ENCODE measurements at regions not wholly inside any gene's neighbourhood (a gene's known extent, or its start where the extent isn't known, plus 50 kb on each side); places are given as distances from the start of the nearest gene placed in this dataset.

GRCh38 chr7:12765431-12766100 is 78.1 kb downstream of the ARL4A start (continued):
- no peak for TF ChIP-seq REST (IDR thresholded peaks at IDR 0.05; ENCODE audit: unreplicated experiment)
- TF ChIP-seq CREB1 (CRISPR knock-in tag; IDR thresholded peaks at IDR 0.05; ENCODE audit: low read depth), result no peak
- no peak for TF ChIP-seq ZNF114 (CRISPR knock-in tag; IDR thresholded peaks at IDR 0.05)
- no peak for TF ChIP-seq ZNF331 (CRISPR knock-in tag; IDR thresholded peaks at IDR 0.05; ENCODE audit: low read depth)
- no peak for TF ChIP-seq POLR2AphosphoS5 (IDR thresholded peaks at IDR 0.05; ENCODE audit: low read depth)

GRCh38 chr7:12766416-12766815 is 79.0 kb downstream of the ARL4A start:
- H4K20me1 ChIP-seq (replicated peaks; ENCODE audit: insufficient read depth), result no peaks in the 10 kb centered on the region
- peaks cover 34% of the 10 kb centered on the region for H3K4me1 Mint-ChIP-seq
- H3K27ac Mint-ChIP-seq, result no peak overlapping the region
- peaks cover 3% of the 10 kb centered on the region; the same call in 1 of the 3 replicates for H3K9me3 Mint-ChIP-seq
- no peak overlapping the region for H3K4me3 ChIP-seq
- H3F3A ChIP-seq (replicated peaks; ENCODE audit: low read depth), result no peaks in the 10 kb centered on the region
- peaks cover 31% of the 10 kb centered on the region for H3K4me1 ChIP-seq (ENCODE audit: insufficient read depth)
- H3K79me2 ChIP-seq (replicated peaks; ENCODE audit: insufficient read depth), result no peaks in the 10 kb centered on the region
- H3K27me3 ChIP-seq (ENCODE audit: insufficient read depth), result no peaks in the 10 kb centered on the region
- no peak for DNase-seq (ENCODE audit: low spot score)
- H3K4me2 ChIP-seq, result no peak overlapping the region
- H3K36me3 Mint-ChIP-seq (ENCODE audit: low read depth), result peaks cover 7% of the 10 kb centered on the region; the same call in 2 of the 3 replicates
- H2AFZ ChIP-seq, result no peak overlapping the region
- no peaks in the 10 kb centered on the region for H3K36me3 ChIP-seq (ENCODE audit: insufficient read depth)
- H3K4me3 Mint-ChIP-seq, result no peak overlapping the region
- H3K9me2 ChIP-seq (ENCODE audit: insufficient read depth), result 0 out of 2 replicates have a peak, but pooled peaks cover 5% of the 10 kb centered on the region
- no peaks in the 10 kb centered on the region for H3K27me3 Mint-ChIP-seq (ENCODE audit: insufficient read depth, low read depth, poor library complexity)
- ATAC-seq, result no peak
- no peak overlapping the region for H3K27ac ChIP-seq (ENCODE audit: low read depth)
- TF ChIP-seq CTCF (conservative IDR thresholded peaks at IDR 0.05; ENCODE audit: low read depth in 2 of 2) (no peak), REST (IDR thresholded peaks at IDR 0.05; ENCODE audit: unreplicated experiment) (no peak), CREB1 (CRISPR knock-in tag; IDR thresholded peaks at IDR 0.05; ENCODE audit: low read depth) (no peak), ZNF114 (CRISPR knock-in tag; IDR thresholded peaks at IDR 0.05) (no peak), ZNF462 (CRISPR knock-in tag; IDR thresholded peaks at IDR 0.05) (no peak), STAT1 (IDR thresholded peaks at IDR 0.05; ENCODE audit: unreplicated experiment) (no peak), POLR2AphosphoS5 (IDR thresholded peaks at IDR 0.05; ENCODE audit: low read depth) (no peak)

All from GM23338 (cell line).